HFFc6 (cell line): ENCODE measurements at regions not wholly inside any gene's neighbourhood (a gene's known extent, or its start where the extent isn't known, plus 50 kb on each side); places are given as distances from the start of the nearest gene placed in this dataset.

Experiments used
- DNase-seq: peaks from one replicate; pipeline ENCODE4 v3.0.0-alpha.2; 2018
- H3K27ac Mint-ChIP-seq: 2 replicates; pipeline ENCODE4 v1.8.0; 2020; ENCODE audit warnings: mild to moderate bottlenecking, mixed read lengths
- H3K27me3 Mint-ChIP-seq: 2 replicates; pipeline ENCODE4 v1.8.0; 2021; ENCODE audit warnings: mild to moderate bottlenecking, moderate library complexity, mixed read lengths; ENCODE audit not compliant: insufficient read depth
- H3K36me3 Mint-ChIP-seq: 2 replicates; pipeline ENCODE4 v1.8.0; 2021; ENCODE audit warnings: low read depth, mixed read lengths
- H3K4me1 Mint-ChIP-seq: 2 replicates; pipeline ENCODE4 v1.8.0; 2020; ENCODE audit warnings: low read depth, mixed read lengths
- H3K4me3 Mint-ChIP-seq: 2 replicates; pipeline ENCODE4 v1.8.0; 2020; ENCODE audit warnings: mild to moderate bottlenecking, moderate library complexity, mixed read lengths
- H3K9me3 Mint-ChIP-seq: 2 replicates; pipeline ENCODE4 v1.8.0; 2020; ENCODE audit warnings: mild to moderate bottlenecking, mixed read lengths
- CTCF ChIP-seq: fragments of 200-600 bp; sonication (generic); IDR thresholded peaks from 2 replicates; pipeline ENCODE4 v1.5.0; 2021; ENCODE audit warnings: antibody characterized with exemption, mild to moderate bottlenecking

DNA sequence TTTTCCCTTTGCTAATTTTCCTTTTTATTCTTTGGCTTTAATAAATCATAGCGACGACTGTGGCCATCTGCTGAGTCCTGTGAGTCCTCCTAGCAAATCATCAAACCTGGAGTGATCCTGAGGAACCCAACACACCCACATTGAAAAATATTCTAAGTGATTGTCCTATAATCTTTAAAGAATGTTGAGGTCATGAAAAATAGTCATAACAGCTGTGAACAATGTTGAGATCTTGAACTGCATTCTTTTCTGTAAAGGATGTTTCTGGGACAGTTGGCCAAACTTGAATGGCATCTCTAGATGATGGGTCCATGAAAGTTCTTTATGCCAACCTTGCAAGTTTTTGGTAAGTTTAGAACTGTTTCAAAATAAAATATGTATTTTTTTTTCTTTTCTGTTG lies 53.2 kb upstream of the ADAM23 start:
- Mint-ChIP-seq H3K9me3 (peaks cover 18% of the 10 kb centered on the region), H3K36me3 (no peaks in the 10 kb centered on the region), H3K4me3 (no peak overlapping the region), H3K27ac (no peak overlapping the region), H3K4me1 (no peaks in the 10 kb centered on the region), H3K27me3 (no peaks in the 10 kb centered on the region)
- no peak for TF ChIP-seq CTCF
- DNase-seq, result no peak

- peak; percentile 6 for DNase-seq
- H3K4me1 Mint-ChIP-seq, result no peaks in the 10 kb centered on the region
Observed at GRCh38 chr2:206392118-206392517, 51.2 kb upstream of the ADAM23 start.

More at GRCh38 chr2:206392118-206392517, 51.2 kb upstream of the ADAM23 start:
- no peaks in the 10 kb centered on the region for H3K36me3 Mint-ChIP-seq
- no peak overlapping the region for H3K27ac Mint-ChIP-seq
- H3K27me3 Mint-ChIP-seq, result no peaks in the 10 kb centered on the region
- H3K9me3 Mint-ChIP-seq, result peaks cover 15% of the 10 kb centered on the region
- peak; percentile 51 for TF ChIP-seq CTCF
- H3K4me3 Mint-ChIP-seq, result no peak overlapping the region
